ENCODE measurements at regions not wholly inside any gene's neighbourhood (a gene's known extent, or its start where the extent isn't known, plus 50 kb on each side); places are given as distances from the start of the nearest gene placed in this dataset.

- no peak for DNase-seq (ENCODE audit: low read depth in 3 of 3)
Measured at GRCh38 chr15:47824147-47824546, 106.8 kb downstream of the SEMA6D start.

DNA sequence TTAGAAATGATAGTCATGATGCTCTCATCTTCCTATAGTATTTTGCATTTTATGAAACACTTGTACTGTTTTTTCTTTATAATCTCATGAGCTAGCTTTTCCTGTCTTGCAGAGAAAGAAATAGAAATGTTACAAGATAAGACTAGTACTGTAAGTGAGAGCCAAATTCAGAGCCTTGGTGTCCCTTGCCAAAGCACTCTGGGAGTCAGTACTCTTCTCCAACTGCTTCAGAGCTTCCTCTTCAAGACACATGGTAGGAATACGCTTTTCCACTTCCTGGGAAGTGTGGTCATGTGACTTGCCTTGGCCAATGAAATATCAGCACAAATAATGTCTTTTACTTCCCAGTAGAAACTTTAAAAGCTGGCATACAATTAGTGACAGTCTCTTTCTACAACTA lies 112.4 kb downstream of the SEMA6D start:
- no peak for DNase-seq (ENCODE audit: low read depth in 3 of 3)

- no peak for DNase-seq (ENCODE audit: low read depth in 3 of 3)
Measured at GRCh38 chr15:47834093-47834492, 116.8 kb downstream of the SEMA6D start.

GRCh38 chr15:47839233-47839825 lies 122.0 kb downstream of the SEMA6D start:
- no peak for DNase-seq (ENCODE audit: low read depth in 3 of 3)

DNA sequence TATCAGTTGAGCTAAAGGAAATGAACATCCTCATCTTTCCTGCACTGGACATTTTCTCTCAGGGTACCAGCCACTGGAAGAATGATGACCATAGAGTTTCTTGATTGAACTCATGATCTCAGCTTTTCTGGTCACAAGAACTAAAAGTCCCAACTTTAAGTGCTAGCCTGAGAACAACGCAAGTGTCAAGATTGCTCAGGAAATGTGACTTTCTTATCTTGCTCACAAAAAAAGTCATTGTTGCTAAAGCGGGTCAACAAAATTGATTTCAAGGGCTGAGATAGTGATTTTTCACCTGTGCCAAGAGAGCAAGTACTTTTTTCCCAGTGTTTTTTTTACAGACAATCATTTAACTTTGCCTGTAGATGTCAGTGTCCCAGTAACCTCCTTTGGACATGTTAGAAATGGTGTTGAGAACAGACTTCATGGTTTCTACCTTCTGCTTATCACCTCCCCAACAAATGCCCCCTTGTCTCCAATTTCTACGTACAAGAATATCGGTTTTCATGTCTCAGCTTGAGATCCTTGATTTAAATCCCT lies 125.9 kb downstream of the SEMA6D start:
- no peak for DNase-seq (ENCODE audit: low read depth in 3 of 3)

DNA sequence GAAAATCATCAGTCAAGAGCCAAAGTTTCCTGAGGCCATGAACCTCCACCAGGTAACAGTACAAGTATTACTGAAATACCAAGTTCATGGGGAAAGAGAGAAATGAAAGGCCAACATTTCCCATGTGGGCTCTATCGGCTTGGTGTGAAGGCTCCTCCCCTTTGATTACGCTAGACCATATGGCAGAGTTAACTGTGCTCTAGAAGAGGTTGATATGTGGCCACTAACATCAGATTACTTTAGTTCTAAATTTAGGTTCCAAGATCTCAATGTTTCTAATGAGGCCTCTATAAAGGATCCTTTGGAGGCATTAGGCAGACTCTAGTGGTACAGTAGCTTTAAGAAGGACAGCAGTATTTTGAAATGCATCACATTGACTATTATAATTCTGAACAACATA lies 127.1 kb downstream of the SEMA6D start:
- no peak for DNase-seq (ENCODE audit: low read depth in 3 of 3)

GRCh38 chr15:47846128-47846868 lies 129.0 kb downstream of the SEMA6D start:
- no peak for DNase-seq (ENCODE audit: low read depth in 3 of 3)

DNA sequence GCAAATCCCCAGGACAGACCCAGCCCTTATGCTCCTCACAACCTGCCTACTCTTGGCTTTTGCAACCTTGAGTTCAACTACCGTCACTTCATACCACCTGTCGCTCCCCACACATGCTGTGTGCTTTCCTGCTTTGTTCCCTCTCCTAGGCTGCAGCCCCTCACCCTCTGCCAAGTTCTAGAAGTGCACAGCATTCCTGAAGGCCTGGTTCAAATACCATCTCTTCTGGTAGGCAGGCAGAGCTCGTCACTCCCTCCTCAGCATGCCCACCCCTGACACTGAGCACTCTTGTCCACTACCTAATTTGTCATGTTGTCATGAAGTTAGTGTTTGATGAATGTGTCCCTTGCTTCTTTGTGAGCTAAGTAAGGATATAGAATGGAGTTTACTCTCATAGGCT lies 129.6 kb downstream of the SEMA6D start:
- DNase-seq (ENCODE audit: low read depth in 3 of 3) = no peak

DNA sequence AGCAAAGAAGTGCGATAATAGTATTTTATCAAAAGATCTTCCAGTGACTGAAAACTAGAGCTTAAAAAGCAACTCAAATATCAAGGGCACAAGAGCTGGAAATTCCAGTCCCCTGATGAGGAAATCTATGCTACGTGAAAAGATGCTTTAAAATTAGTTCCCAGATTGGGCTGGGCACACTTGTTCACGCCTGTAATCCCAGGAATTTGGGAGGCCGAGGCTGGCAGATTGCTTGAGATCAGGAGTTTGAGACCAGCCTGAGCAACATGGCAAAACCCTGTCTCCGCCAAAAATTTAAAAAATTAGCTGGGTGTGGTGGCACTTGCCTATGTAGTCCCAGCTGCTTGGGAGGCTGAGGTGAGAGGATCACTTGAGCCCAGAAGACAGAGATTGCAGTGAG lies 138.8 kb downstream of the SEMA6D start:
- DNase-seq (ENCODE audit: low read depth in 3 of 3) = no peak

GRCh38 chr15:47857014-47857775 lies 139.9 kb downstream of the SEMA6D start:
- no peak for DNase-seq (ENCODE audit: low read depth in 3 of 3)

DNA sequence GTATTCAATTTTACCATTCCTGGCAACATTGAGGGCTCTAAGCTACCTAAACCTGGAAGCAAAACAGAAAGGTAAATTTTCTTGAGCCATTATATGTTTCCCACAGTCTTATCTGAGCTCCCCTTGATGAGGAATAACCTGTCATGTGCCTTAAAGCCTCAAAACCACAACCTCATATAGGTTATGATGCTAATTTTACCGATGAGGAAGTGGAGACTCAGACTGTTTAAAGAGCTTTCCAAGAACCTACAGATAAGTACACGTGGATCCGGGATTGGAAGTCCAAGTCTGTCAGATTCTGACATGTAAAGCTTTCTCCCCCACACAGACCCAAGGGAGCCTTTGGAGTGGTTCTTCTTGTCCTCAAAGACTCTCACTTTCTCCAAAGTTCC lies 140.5 kb downstream of the SEMA6D start:
- DNase-seq (ENCODE audit: low read depth in 3 of 3) = no peak

- no peak for DNase-seq (ENCODE audit: low read depth in 3 of 3)
Measured at GRCh38 chr15:47861111-47861903, 144.0 kb downstream of the SEMA6D start.

DNA sequence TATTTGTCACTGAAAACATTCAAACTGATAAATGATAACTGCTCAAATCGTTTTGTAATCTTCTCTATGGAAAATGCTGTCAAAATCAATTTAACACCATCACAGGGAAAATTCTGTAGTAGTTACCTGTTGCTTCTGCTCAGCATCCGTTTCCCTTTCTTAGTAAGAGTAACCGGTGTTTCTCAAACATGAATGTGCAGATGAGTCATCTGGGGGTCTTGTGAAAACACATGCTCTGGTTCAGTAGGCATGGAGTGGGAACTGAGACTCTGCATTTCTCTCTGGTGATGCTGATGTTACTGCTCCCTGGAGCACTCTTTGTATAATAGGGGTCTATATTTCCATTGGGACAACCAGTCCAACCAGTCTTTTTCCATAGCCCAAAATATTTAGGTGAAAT lies 145.1 kb downstream of the SEMA6D start:
- DNase-seq (ENCODE audit: low read depth in 3 of 3) = no peak

- no peak for DNase-seq (ENCODE audit: low read depth in 3 of 3)
Measured at GRCh38 chr15:47866446-47866845, 149.1 kb downstream of the SEMA6D start.

DNA sequence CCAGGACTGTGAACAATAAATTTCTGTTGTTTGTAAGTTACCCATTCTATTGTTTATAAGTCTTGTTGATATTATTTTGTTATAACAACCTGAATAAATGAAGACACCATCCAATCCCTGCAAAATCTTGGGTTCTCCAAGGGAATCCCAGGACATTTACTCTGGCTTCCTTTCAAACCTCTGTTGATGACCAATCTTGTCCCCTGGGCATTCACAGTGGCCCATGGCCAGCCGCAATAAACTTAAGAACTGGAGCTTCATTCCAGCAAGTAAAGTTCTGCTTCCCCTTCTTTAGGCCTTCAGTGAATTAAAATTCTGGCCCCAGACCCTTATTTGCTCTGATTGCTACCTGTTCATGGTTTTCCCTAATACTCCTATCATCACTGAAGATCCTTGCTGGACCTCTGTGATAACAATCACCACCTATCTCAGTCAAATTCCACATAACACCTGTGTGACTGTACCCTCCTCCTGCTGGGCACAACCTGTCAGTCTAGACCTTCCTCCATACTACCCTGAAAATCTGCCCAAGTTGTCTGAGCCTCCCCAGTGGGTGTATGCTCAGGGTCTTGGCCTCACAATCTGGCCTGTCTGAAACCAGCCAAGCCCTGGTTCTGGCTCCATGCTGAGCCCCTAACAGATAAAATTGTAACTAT lies 153.1 kb downstream of the SEMA6D start:
- no peak for DNase-seq (ENCODE audit: low read depth in 3 of 3)

DNA sequence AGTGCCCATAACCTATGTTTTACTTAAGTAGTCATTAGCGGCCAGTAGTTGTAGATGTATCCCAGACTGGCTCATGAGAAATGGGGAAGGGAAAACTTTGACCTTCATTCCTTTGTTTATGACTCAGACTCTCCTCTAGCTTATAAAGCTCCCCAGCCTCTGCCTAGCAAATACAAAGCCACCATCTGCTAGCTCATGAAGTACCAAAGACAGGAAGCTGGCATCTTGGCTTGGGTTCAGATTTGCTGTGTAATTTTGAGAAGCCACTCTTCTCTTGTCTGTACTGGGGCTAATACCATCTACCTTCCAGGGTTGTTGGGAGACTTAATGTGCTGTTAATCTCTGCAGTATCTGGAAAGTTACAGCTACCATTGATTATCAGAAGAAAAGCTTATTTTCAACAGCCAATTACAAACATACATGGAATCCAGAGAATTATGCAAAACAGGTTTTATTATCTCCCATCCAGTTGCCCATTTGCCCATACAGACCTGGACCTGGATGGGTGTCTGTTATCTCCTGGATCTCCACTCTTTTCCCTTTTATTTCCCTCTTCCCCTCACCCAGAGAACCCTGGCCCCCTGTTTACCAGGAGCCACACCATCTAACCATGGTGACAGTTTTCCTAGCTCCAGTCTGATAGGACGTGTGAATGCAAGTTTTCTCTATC lies 153.8 kb downstream of the SEMA6D start:
- DNase-seq (ENCODE audit: low read depth in 3 of 3) = no peak

GRCh38 chr15:47872208-47872607 lies 154.9 kb downstream of the SEMA6D start:
- no peak for DNase-seq (ENCODE audit: low read depth in 3 of 3)

GRCh38 chr15:47872869-47873432 lies 155.6 kb downstream of the SEMA6D start:
- DNase-seq (ENCODE audit: low read depth in 3 of 3) = no peak

- no peak for DNase-seq (ENCODE audit: low read depth in 3 of 3)
Measured at GRCh38 chr15:47876986-47877385, 159.7 kb downstream of the SEMA6D start.

DNA sequence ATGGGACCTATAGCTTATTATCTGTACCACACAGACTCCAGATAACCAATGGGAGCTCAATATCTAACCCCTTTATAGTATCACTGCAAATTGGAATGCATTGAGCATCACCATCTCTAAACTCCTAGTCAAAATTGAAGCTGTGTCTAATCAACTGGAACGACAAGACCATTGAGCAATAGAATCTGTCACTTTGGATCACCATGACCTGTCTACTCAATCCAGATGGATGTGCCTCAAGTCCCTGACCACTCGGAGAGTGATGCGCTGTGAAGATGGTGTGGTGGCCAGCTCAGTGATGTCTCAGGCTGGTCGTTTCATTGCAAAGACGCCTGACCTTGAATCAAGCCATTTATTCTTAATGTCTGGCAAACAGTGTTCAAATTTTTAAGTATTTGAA lies 160.5 kb downstream of the SEMA6D start:
- DNase-seq (ENCODE audit: low read depth in 3 of 3) = no peak

Measured in stimulated activated CD4-positive, alpha-beta T cell treated with anti-CD3 and anti-CD28 coated beads, TNF-alpha, amount 100 ng/mL, for 48 hours (primary cell).